Activated effector memory CD4-positive, alpha-beta T cell treated with anti-CD3 and anti-CD28 coated beads, Interleukin-2, amount 50 U/mL, for 16 hours (primary cell): ENCODE measurements at regions not wholly inside any gene's neighbourhood (a gene's known extent, or its start where the extent isn't known, plus 50 kb on each side); places are given as distances from the start of the nearest gene placed in this dataset.
"Not testable (repeated sequence)": the region's sequence is repeated elsewhere in the genome, so short reads cannot be mapped to it uniquely, and the experiment has no call there.

ENCODE experiments used
- DNase-seq: peaks from one replicate; pipeline ENCODE4 v3.0.0-alpha.2; 2020

DNA sequence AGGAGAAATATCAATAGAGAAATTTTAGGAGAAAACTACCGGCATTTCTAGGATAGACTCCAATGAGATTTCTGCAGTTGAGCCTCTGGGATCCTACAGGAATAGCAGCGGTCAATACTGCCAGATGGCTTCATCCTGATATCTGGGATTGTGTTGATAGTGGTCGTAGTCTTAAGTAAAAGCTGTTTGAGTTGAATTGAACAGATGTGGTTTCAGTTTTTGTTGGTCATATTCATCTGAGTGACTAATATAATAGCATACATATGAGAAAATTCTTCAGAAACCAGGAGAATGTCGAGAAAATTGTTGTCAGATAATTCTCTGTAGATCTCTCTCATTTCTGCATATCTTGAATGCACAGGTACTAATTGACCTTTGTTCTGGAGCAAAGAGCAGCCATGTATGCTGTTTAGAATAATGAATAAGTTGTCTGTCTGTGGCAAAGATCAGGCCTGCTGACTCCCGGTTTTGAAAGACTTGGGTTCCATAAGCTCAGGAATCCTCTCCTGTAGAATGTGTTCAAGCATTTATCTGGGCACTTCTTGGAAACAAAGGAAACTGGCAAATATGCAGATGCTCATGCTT is 288.1 kb downstream of the TMX3 start:
- DNase-seq: no peak

DNA sequence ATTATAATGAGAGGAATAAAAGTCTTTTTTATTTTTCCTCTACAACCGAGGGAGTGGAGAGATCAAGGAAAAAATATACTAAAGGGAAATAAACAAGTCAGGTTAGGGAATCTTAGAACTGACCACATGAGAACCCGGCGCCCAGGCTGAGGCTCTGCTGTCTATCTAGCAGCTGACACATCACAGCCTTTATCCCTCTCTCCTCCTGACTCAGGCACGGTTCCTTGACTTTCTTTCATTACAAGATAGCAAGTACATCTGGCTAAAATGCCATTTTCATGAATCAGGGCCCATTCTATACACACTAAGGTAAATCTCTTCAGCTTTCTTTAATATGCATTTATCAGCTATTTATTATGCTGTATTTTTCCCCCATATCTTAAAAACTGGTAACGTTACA is 296.0 kb downstream of the TMX3 start:
- no peak for DNase-seq

DNA sequence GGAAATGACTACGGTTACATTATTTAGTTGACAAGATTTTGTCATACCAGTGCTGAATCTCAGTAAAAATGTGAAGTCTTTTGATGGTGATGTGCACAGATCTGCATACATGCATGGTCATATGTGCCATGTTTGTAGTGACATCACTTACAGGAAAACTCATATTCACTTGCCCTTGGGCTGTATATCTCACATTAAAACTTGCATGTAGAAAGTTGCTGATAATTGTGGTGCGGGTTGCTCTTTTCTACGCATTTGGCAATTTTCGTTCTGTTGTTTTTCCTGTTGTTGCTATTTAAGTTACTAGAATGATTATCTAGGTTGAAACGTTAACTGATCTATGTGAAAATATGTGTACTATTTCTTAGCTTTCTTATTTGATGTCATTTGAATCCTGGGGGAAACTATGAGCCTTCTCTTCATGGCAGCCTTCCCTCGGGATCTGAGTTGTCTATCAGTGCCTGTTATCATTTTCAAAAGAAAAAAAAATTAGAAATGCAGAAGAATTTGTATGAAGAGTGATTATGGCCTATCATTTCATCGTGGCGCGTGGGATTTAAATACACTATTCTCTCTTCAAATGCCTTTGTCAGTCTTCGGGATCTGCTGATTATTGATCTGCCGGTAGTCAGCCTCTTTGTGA is 296.6 kb downstream of the TMX3 start:
- no peak for DNase-seq

DNA sequence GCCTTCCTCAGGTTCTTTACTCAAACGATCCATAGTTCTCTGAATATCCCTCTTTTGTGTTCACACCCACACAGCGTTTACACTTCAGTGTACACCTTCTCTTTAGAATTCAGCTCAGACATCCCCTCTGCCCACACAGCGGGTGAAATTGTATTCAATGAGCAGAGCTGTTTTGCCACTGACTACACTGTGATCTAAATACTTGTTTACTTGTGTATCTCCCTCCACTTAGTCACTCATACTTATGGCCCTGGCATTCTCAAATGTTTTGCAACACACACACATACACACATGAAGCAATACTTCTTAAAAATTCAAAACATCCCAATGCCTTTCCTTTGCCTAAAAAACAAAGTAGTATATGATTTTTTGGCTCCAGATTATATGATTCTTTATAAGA is 297.1 kb downstream of the TMX3 start:
- DNase-seq: no peak

- DNase-seq: no peak
Observed at GRCh38 chr18:68417166-68417799, 297.6 kb downstream of the TMX3 start.

GRCh38 chr18:68414407-68414806 is 300.5 kb downstream of the TMX3 start:
- DNase-seq: no peak

DNA sequence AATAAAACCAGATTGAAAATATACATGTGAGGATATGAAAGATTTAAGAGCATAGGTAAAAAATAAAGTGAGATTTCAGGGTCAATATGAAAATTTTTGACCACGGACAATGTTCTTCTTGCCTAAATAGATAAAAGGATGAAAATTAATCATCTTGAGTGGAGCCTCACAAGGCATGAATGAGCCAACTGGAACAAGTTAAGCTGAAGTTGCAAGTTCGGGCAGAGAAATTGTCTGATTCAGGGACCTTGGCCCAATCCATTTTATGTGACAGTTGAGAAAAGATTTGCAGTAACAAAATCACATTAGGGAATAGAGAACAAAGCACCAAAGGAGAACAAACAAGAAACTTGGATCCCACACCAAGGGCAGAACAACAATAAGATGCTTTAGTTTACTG is 305.3 kb downstream of the TMX3 start:
- DNase-seq: no peak

DNA sequence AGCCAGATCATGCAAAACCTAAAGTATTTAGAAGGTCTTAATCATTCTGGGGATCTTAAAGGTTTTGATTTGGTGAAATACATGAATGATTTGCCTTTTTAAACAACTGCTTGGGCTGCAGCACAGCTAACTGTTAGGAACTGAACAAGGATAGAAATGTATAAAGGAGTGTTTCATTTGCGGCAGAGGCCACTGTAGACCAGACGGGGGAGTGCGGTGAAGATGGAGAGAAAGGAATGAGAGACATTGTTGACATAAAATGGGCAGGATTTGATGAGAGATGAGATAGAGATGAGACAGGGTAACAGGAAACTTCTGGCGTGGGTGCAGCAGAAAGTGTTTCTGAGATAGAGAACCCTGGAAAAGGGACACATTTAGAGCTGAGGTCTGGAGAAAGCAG is 308.1 kb downstream of the TMX3 start:
- DNase-seq: no peak

- no peak for DNase-seq
Observed at GRCh38 chr18:68402784-68403183, 312.1 kb downstream of the TMX3 start.

GRCh38 chr18:68400889-68401288 is 314.0 kb downstream of the TMX3 start:
- DNase-seq: no peak

DNA sequence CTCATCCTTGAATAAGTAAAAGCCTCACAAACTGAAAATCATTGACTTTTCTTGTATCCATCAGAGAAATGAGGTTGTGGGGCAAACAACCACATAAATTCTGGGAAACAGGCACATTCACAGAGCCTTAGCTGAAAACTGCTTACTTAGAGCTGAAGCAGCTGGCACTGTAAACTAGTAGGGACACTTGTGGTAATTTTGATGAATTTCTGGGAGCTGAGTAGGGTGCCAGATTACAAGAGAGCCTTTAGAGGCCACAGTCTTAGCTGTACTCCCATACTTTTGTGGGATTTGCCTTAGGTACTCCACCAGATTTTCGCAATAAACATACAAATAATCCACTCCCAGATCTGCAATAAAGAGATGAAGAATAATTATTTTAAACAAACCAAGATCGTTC is 315.2 kb downstream of the TMX3 start:
- no peak for DNase-seq

GRCh38 chr18:68397241-68398035 is 317.5 kb downstream of the TMX3 start:
- DNase-seq: no peak

- DNase-seq: no peak
Observed at GRCh38 chr18:68394705-68395104, 320.2 kb downstream of the TMX3 start.

GRCh38 chr18:68391801-68392200 is 323.1 kb downstream of the TMX3 start:
- DNase-seq: no peak

DNA sequence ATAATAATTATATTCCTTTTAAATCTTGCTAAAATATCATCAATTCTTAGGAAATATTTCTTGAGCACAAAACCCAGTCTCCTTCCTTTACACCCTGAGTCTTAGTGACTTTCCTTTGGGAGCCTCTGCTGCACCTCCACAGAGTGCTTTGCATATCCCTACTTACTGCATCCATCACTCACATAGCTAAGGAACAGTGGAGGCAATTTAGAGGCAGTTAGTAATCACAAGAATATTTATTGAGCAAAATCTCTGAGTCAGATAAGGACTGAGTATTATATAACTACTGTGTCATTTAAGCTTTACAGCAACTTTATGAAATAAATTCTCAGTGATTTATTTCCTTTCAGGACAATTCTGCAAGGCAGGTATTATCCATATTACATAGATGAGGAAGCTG is 327.7 kb downstream of the TMX3 start:
- DNase-seq: no peak

- not testable (repeated sequence) for DNase-seq
Observed at GRCh38 chr18:68383979-68384378, 330.9 kb downstream of the TMX3 start.

- no peak for DNase-seq
Observed at GRCh38 chr18:68376926-68377325, 338.0 kb downstream of the TMX3 start.

GRCh38 chr18:68362907-68363306 is 352.0 kb downstream of the TMX3 start:
- no peak for DNase-seq

DNA sequence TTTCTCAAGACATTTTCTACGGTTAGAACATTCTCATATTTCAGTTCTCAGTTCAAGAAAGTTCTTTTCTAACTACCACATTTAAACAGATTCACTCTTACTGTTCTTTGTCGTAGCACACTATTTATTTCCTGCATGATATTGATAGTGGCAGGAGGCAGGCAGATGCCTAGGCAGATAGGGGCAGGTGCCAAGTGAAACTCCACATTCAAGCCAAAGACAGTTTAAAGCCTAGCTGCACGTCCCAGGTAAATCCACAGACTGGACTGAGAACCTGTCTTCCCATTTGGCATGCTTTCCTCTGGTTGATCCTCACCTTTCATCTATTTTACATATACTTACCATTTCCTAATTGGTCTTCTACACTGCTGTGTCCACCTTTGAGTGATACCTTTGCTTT is 359.3 kb downstream of the TMX3 start:
- DNase-seq: no peak

- no peak for DNase-seq
Observed at GRCh38 chr18:68354176-68354575, 360.7 kb downstream of the TMX3 start.

DNA sequence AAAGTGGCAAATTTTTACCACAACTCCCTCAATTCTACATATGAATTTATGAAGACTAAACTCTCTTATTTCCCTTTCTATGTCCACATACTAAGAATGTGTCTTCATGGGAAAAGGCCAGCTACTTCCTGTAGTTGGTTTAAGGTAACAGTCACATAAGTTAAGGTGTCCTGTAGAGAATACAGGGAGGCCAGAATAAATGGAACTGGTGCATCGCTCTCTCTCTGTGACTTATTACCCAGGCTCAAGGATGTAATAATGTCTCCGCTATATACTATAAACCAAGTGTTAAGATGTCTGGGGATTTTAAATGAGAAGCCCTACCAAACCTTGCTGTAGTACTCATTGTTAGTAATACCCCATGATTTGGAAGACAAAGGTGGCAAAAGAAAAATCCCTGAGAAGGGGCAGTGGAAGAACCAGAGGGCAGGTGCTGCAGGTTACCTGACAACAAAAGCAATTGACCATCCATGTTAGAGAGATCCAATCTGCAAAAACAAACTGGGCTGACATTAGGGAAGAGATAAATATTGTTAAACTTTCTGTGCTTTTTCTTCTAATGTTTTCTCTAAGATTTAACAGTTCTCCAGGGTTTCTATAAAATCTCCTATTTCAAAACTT is 372.8 kb downstream of the TMX3 start:
- DNase-seq: no peak

GRCh38 chr18:68340606-68341005 is 374.3 kb downstream of the TMX3 start:
- no peak for DNase-seq

GRCh38 chr18:68330658-68331057 is 384.2 kb downstream of the TMX3 start:
- DNase-seq: no peak
